ENCODE measurements at regions not wholly inside any gene's neighbourhood (a gene's known extent, or its start where the extent isn't known, plus 50 kb on each side); places are given as distances from the start of the nearest gene placed in this dataset.

- TF ChIP-seq, protein P1, sequence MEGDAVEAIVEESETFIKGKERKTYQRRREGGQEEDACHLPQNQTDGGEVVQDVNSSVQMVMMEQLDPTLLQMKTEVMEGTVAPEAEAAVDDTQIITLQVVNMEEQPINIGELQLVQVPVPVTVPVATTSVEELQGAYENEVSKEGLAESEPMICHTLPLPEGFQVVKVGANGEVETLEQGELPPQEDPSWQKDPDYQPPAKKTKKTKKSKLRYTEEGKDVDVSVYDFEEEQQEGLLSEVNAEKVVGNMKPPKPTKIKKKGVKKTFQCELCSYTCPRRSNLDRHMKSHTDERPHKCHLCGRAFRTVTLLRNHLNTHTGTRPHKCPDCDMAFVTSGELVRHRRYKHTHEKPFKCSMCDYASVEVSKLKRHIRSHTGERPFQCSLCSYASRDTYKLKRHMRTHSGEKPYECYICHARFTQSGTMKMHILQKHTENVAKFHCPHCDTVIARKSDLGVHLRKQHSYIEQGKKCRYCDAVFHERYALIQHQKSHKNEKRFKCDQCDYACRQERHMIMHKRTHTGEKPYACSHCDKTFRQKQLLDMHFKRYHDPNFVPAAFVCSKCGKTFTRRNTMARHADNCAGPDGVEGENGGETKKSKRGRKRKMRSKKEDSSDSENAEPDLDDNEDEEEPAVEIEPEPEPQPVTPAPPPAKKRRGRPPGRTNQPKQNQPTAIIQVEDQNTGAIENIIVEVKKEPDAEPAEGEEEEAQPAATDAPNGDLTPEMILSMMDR (IDR thresholded peaks at IDR 0.05): no peak
- Histone ChIP-seq H3K27me3 (no peaks in the 10 kb centered on the region), H3K4me3 (no peak overlapping the region), H3K4me1 (no peaks in the 10 kb centered on the region), H3K9me3 (peaks cover 0 to 2% (median 0%) of the 10 kb centered on the region in 3 donors), H3K27ac (no peak overlapping the region), H3K36me3 (no peaks in the 10 kb centered on the region)
- intact Hi-C loops (cut with DNase I; ENCODE audit: low total_unique reads): no loop called here
- DNase-seq: no peak
Measured at GRCh38 chr17:71360301-71360700, 760.5 kb upstream of the SOX9 start.

- Histone ChIP-seq H3K4me1 (no peaks in the 10 kb centered on the region), H3K4me3 (no peak overlapping the region), H3K27ac (no peak overlapping the region), H3K36me3 (no peaks in the 10 kb centered on the region), H3K9me3 (peaks cover 0 to 2% (median 0%) of the 10 kb centered on the region in 3 donors), H3K27me3 (no peaks in the 10 kb centered on the region)
- intact Hi-C loops (cut with DNase I; ENCODE audit: low total_unique reads): no loop called here
- DNase-seq: no peak
- TF ChIP-seq, protein P1 (IDR thresholded peaks at IDR 0.05): no peak
Measured at GRCh38 chr17:71361656-71362450, 759.0 kb upstream of the SOX9 start.

- intact Hi-C loops (cut with DNase I; ENCODE audit: low total_unique reads): no loop called here
- Histone ChIP-seq H3K4me3 (no peak overlapping the region), H3K36me3 (no peaks in the 10 kb centered on the region), H3K27ac (no peak overlapping the region), H3K4me1 (no peaks in the 10 kb centered on the region), H3K27me3 (no peaks in the 10 kb centered on the region), H3K9me3 (no peaks in the 10 kb centered on the region)
- TF ChIP-seq, protein P1 (IDR thresholded peaks at IDR 0.05): no peak
- no peak for DNase-seq
Measured at GRCh38 chr17:71363661-71364060, 757.2 kb upstream of the SOX9 start.

- intact Hi-C loops (cut with DNase I; ENCODE audit: low total_unique reads): loop anchor here (10.0 kb wide), 1 partner anchor 73 kb away; no protein-coding TSS in a partner anchor
- TF ChIP-seq, protein P1 (IDR thresholded peaks at IDR 0.05): no peak
- Histone ChIP-seq H3K9me3 (no peaks in the 10 kb centered on the region), H3K36me3 (no peaks in the 10 kb centered on the region), H3K4me3 (no peak overlapping the region), H3K4me1 (peaks cover 0 to 7% (median 0%) of the 10 kb centered on the region in 4 donors), H3K27me3 (no peaks in the 10 kb centered on the region), H3K27ac (no peak overlapping the region)
- no peak for DNase-seq
Measured at GRCh38 chr17:71371809-71372208, 749.0 kb upstream of the SOX9 start.

DNA sequence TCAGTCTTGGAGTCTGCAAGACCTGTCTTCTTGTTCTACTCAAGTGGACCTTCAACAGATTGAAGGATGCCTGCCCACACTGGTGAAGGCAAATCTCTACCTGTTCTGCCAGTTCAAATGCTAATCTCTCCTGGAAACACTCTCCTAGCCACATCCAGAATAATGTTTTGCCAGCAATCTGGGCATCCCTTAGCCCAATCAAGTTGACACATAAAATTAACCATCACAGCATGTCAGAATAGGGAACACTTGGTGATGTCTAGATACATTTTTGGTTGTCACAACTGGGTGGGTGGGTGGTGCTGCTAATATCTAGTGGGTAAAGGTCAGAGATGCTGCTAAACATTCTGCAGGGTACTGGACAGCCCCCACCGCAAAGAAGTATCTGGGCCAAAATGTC is 744.9 kb upstream of the SOX9 start:
- Histone ChIP-seq H3K27me3 (no peaks in the 10 kb centered on the region), H3K4me1 (no peaks in the 10 kb centered on the region), H3K4me3 (no peak overlapping the region), H3K36me3 (no peaks in the 10 kb centered on the region), H3K9me3 (no peaks in the 10 kb centered on the region), H3K27ac (no peak overlapping the region)
- DNase-seq: no peak
- intact Hi-C loops (cut with DNase I; ENCODE audit: low total_unique reads): loop anchor here (10.0 kb wide), 1 partner anchor 69 kb away; no protein-coding TSS in a partner anchor
- TF ChIP-seq, protein P1 (IDR thresholded peaks at IDR 0.05): no peak

All from tibial artery (tissue), 4 donors.